Ovary (tissue), 7 donors: ENCODE measurements at regions not wholly inside any gene's neighbourhood (a gene's known extent, or its start where the extent isn't known, plus 50 kb on each side); places are given as distances from the start of the nearest gene placed in this dataset.

Experiments used
- DNase-seq, 5 donors: peaks; one replicate each; pipeline ENCODE4 v3.0.0-alpha.2; 2019 to 2020
- H3K27ac ChIP-seq, 2 donors: fragments of 200-600 bp; one replicate each; pipeline versions ENCODE4 v1.5.1 to v1.8.0; 2019 to 2022
- H3K27me3 ChIP-seq: fragments of 200-600 bp; one replicate; pipeline ENCODE4 v1.8.0; 2022
- H3K36me3 ChIP-seq: fragments of 200-600 bp; sonication (generic); one replicate; pipeline ENCODE4 v1.5.1; 2019
- H3K4me1 ChIP-seq: one replicate; pipeline ENCODE4 v1.8.1; 2013; ENCODE audit warnings: mild to moderate bottlenecking, moderate library complexity; ENCODE audit not compliant: insufficient read depth
- H3K4me3 ChIP-seq: fragments of 200-600 bp; sonication (generic); one replicate; pipeline ENCODE4 v1.5.1; 2017
- H3K9me3 ChIP-seq, 2 donors: fragments of 200-600 bp in 1 of 2; sonication (generic) in 1 of 2; one replicate each; pipeline versions ENCODE4 v1.5.1 to v1.8.1; 2013 to 2019; ENCODE audit warnings: mild to moderate bottlenecking in 1 of 2, moderate library complexity in 1 of 2
- EP300 ChIP-seq: sonication (generic); formaldehyde crosslinking; IDR thresholded peaks from one replicate; pipeline ENCODE4 v1.6.1; 2017; ENCODE audit warnings: antibody characterized with exemption
- POLR2A ChIP-seq: fragments of 450-650 bp; IDR thresholded peaks from one replicate; pipeline ENCODE4 v1.6.1; 2017; ENCODE audit warnings: antibody characterized with exemption, mild to moderate bottlenecking, moderate library complexity
- WGBS, 3 donors: extraction: QIAGEN DNeasy Blood & Tissue Kit in 1 of 3; methylation state at CpG; one replicate each; pipeline versions ENCODE4 v1.1.5 to v1.1.7; 2013 to 2017; 5-methylcytosine and 5-hydroxymethylcytosine counted together
- intact Hi-C, 4 donors: fragments of 100-400 bp; cut with DNase I; formaldehyde crosslinking; loops; one replicate each; pipeline versions ENCODE4 v1.11.0 to v1.15.1; 2022 to 2023
- TF ChIP-seq, protein P1 (sequence below), 3 donors: fragments of 450-650 bp in 2 of 3; fragments of 200-600 bp in 1 of 3; IDR thresholded peaks; one replicate each; pipeline versions ENCODE4 v1.5.1 to v1.8.0; 2016 to 2022; ENCODE audit warnings: antibody characterized with exemption in 3 of 3, mild to moderate bottlenecking in 1 of 3
- donor health status: DM: no; HTN: no; CAD: no; lungs with moderate emphysema.
- donor health status: DM: no; HTN: no; CAD: no.
- donor health status: Bipolar disorder and iron deficiency.
- donor health status: DM: no; HTN: no; CAD: no.
- donor health status: DM: yes; HTN: yes; CAD: no.

GRCh38 chr4:183831026-183831446, 74.1 kb upstream of the STOX2 start:
- H3K27ac ChIP-seq, result no peak overlapping the region
- peaks cover 10% of the 10 kb centered on the region for H3K4me1 ChIP-seq
- H3K4me3 ChIP-seq, result no peak overlapping the region
- WGBS, 3 donors, result 10 to 17% (median 16%) methylated on average over 9 of the region's 9 CpGs
- intact Hi-C loops, result loop anchor here in 2 of 4 donors (10.0 kb wide), 2 partner anchors 356 to 424 kb away; no protein-coding TSS in a partner anchor
- DNase-seq, result peak in 4 of 5 donors; percentile 27 to 50 (median 36)
- no peaks in the 10 kb centered on the region for H3K36me3 ChIP-seq
- TF ChIP-seq, protein P1, sequence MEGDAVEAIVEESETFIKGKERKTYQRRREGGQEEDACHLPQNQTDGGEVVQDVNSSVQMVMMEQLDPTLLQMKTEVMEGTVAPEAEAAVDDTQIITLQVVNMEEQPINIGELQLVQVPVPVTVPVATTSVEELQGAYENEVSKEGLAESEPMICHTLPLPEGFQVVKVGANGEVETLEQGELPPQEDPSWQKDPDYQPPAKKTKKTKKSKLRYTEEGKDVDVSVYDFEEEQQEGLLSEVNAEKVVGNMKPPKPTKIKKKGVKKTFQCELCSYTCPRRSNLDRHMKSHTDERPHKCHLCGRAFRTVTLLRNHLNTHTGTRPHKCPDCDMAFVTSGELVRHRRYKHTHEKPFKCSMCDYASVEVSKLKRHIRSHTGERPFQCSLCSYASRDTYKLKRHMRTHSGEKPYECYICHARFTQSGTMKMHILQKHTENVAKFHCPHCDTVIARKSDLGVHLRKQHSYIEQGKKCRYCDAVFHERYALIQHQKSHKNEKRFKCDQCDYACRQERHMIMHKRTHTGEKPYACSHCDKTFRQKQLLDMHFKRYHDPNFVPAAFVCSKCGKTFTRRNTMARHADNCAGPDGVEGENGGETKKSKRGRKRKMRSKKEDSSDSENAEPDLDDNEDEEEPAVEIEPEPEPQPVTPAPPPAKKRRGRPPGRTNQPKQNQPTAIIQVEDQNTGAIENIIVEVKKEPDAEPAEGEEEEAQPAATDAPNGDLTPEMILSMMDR (IDR thresholded peaks at IDR 0.05), result no peak
- no peak for TF ChIP-seq EP300
- no peak for TF ChIP-seq POLR2A
- no peaks in the 10 kb centered on the region for H3K9me3 ChIP-seq
- H3K27me3 ChIP-seq, result no peaks in the 10 kb centered on the region

- Histone ChIP-seq H3K27ac (no peak overlapping the region), H3K27me3 (no peaks in the 10 kb centered on the region), H3K36me3 (no peaks in the 10 kb centered on the region), H3K9me3 (no peaks in the 10 kb centered on the region), H3K4me1 (peaks cover 10% of the 10 kb centered on the region), H3K4me3 (no peak overlapping the region)
- 49 to 55% (median 51%) methylated on average over 5 of the region's 5 CpGs for WGBS, 3 donors
- TF ChIP-seq POLR2A (no peak), EP300 (no peak)
- TF ChIP-seq, protein P1 (IDR thresholded peaks at IDR 0.05), result no peak
- intact Hi-C loops, result loop anchor here in 2 of 4 donors (10.0 kb wide), 2 partner anchors 357 to 423 kb away; no protein-coding TSS in a partner anchor
- no peak for DNase-seq
These were observed 73.4 kb upstream of the STOX2 start for GRCh38 chr4:183831683-183832082.

DNA sequence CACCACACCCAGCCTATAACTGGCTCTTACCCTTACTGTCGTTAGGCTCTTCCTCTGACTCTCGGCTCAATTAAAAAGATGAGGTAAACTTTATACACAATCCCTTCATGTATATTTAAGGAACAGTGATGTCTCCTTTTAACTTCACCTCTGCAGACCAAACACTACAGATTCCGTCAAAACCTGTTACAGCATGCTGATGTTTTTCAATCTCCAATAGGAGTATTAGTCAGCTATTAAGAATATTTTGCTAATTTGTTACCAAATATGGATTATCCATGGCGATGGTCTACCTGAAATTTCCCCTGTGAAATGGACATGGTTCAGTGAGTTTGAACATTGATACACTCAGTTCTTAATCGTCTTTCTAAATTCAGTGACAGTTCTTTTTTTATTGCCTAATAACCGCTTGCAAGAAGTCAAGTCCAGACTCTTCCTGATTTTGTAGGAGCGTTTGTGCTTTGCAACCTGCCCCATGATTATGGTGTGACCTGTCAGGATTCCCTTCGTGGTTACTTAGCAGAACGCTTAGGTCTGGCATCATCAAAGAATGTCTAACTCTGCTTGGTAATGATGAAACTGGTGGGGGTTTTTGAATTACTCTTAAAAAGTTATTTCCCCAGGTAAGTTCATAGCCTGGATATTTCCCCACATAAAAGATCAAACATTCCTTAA, 72.2 kb upstream of the STOX2 start:
- Histone ChIP-seq H3K4me3 (no peak overlapping the region), H3K27ac (no peak overlapping the region), H3K27me3 (no peaks in the 10 kb centered on the region), H3K36me3 (no peaks in the 10 kb centered on the region), H3K4me1 (peaks cover 10% of the 10 kb centered on the region), H3K9me3 (no peaks in the 10 kb centered on the region)
- WGBS, 3 donors, result 90 to 92% (median 91%) methylated on average over 9 of the region's 9 CpGs
- TF ChIP-seq EP300, result no peak
- no peak for TF ChIP-seq POLR2A
- DNase-seq, result no peak
- intact Hi-C loops, result loop anchor here in 2 of 4 donors (10.0 kb wide), 2 partner anchors 358 to 422 kb away; no protein-coding TSS in a partner anchor

GRCh38 chr4:183834252-183834651, 70.9 kb upstream of the STOX2 start:
- Histone ChIP-seq H3K36me3 (no peaks in the 10 kb centered on the region), H3K27ac (no peak overlapping the region), H3K4me1 (peaks cover 9% of the 10 kb centered on the region), H3K9me3 (no peaks in the 10 kb centered on the region), H3K27me3 (no peaks in the 10 kb centered on the region), H3K4me3 (no peak overlapping the region)
- 47 to 51% (median 47%) methylated on average over 9 of the region's 9 CpGs for WGBS, 3 donors
- TF ChIP-seq EP300, result no peak
- no peak for TF ChIP-seq POLR2A
- TF ChIP-seq, protein P1 (IDR thresholded peaks at IDR 0.05), result no peak
- no peak for DNase-seq
- intact Hi-C loops, result loop anchor here in 2 of 4 donors (10.0 kb wide), 2 partner anchors 359 to 421 kb away; no protein-coding TSS in a partner anchor

DNA sequence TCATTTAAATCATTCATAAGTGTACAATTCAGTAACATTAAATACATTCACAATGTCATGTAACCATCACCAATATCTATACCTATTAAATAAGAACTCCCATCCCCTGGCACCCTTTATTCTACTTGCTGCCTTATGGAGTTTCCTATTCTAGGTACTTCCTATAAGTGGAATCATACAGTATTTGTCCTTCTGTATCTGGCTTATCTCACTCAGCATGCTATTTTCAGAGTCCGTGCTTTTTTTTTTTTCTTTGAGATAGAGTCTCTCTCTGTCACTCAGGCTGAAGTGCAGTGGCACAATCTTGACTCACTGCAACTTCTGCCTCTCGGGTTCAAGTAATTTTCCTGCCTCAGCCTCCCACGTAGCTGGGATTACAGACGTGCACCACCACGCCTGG, 67.9 kb upstream of the STOX2 start:
- no peak overlapping the region for H3K4me3 ChIP-seq
- no peak for DNase-seq
- no peaks in the 10 kb centered on the region for H3K4me1 ChIP-seq
- no peaks in the 10 kb centered on the region for H3K36me3 ChIP-seq
- WGBS, 3 donors, result 76 to 80% (median 76%) methylated on average over 5 of the region's 5 CpGs
- H3K9me3 ChIP-seq, result no peaks in the 10 kb centered on the region
- H3K27ac ChIP-seq, result no peak overlapping the region
- no peaks in the 10 kb centered on the region for H3K27me3 ChIP-seq
- TF ChIP-seq EP300, result no peak
- no peak for TF ChIP-seq POLR2A
- TF ChIP-seq, protein P1 (IDR thresholded peaks at IDR 0.05), result no peak
- intact Hi-C loops, result loop anchor here in 2 of 4 donors (10.0 kb wide), 2 partner anchors 362 to 418 kb away; no protein-coding TSS in a partner anchor
